H1 (cell line): ENCODE measurements at regions not wholly inside any gene's neighbourhood (a gene's known extent, or its start where the extent isn't known, plus 50 kb on each side); places are given as distances from the start of the nearest gene placed in this dataset.

Experiments used
- BRCA1 ChIP-seq: IDR thresholded peaks from 2 replicates; pipeline ENCODE4 v1.6.1; 2012; ENCODE audit warnings: low read depth, low read length, improper control_type of control experiment
- CTCF ChIP-seq, 3 experiments: IDR thresholded peaks; 1 replicate in 2 of 3; 2 replicates in 1 of 3; pipeline versions ENCODE4 v1.5.1 to v1.6.1; 2011; ENCODE audit warnings: low read length in 3 of 3, mild to moderate bottlenecking in 3 of 3, inconsistent platforms in 2 of 3, low read depth in 1 of 3, moderate library complexity in 1 of 3; ENCODE audit not compliant: insufficient read depth in 1 of 3; ENCODE audit errors: control extremely low read depth in 1 of 3
- EZH2 ChIP-seq: fragments of 200-600 bp; sonication (generic); IDR thresholded peaks from 2 replicates; pipeline ENCODE4 v1.7.1; 2012; ENCODE audit warnings: low read depth, mild to moderate bottlenecking, moderate library complexity, low read length, inconsistent platforms; ENCODE audit not compliant: severe bottlenecking
- POLR2A ChIP-seq, 2 experiments: IDR thresholded peaks; 1 replicate in 1 of 2; 2 replicates in 1 of 2; pipeline ENCODE4 v1.6.1; 2011; ENCODE audit warnings: low read depth in 2 of 2, low read length in 2 of 2, mild to moderate bottlenecking in 2 of 2; ENCODE audit errors: control extremely low read depth in 1 of 2
- POLR2AphosphoS5 ChIP-seq: IDR thresholded peaks from 2 replicates; pipeline ENCODE4 v1.6.1; 2011; ENCODE audit warnings: low read depth, low read length
- ZNF274 ChIP-seq: IDR thresholded peaks from 2 replicates; pipeline ENCODE4 v1.7.0; 2012; ENCODE audit warnings: low read length, borderline replicate concordance; ENCODE audit errors: extremely low read depth

- TF ChIP-seq BRCA1 (no peak), ZNF274 (no peak), CTCF (IDR thresholded peaks at IDR 0.05; ENCODE audit: control extremely low read depth in 1 of 3, insufficient read depth in 1 of 3, low read depth in 1 of 3, low read length in 3 of 3) (no peak), POLR2A (IDR thresholded peaks at IDR 0.05; ENCODE audit: control extremely low read depth in 1 of 2, low read depth in 2 of 2, low read length in 2 of 2) (no peak), EZH2 (no peak), POLR2AphosphoS5 (no peak)
Measured at GRCh38 chr10:117441361-117441760, 66.1 kb upstream of the PDZD8 start.
